Fibroblast of lung (primary cell): ENCODE measurements at regions not wholly inside any gene's neighbourhood (a gene's known extent, or its start where the extent isn't known, plus 50 kb on each side); places are given as distances from the start of the nearest gene placed in this dataset.

Experiments used
- DNase-seq, 2 donors: peaks; one replicate each; pipeline versions ENCODE4 v3.0.0 to v3.0.0-alpha.2; 2010; ENCODE audit warnings: low read depth in 2 of 2
- H2AFZ ChIP-seq: 2 replicates; pipeline ENCODE4 v1.5.1; 2012; ENCODE audit warnings: low read length, control low read depth, inconsistent platforms
- H3K27ac ChIP-seq: 2 replicates; pipeline ENCODE4 v1.5.1; 2011; ENCODE audit warnings: low read length, control low read depth; ENCODE audit not compliant: insufficient read depth
- H3K27me3 ChIP-seq: 2 replicates; pipeline ENCODE4 v1.5.1; 2011; ENCODE audit warnings: mild to moderate bottlenecking, low read length; ENCODE audit not compliant: control insufficient read depth, insufficient read depth
- H3K36me3 ChIP-seq: 2 replicates; pipeline ENCODE4 v1.5.1; 2011; ENCODE audit warnings: low read length; ENCODE audit not compliant: control insufficient read depth, insufficient read depth
- H3K4me1 ChIP-seq: 2 replicates; pipeline ENCODE4 v1.5.1; 2011; ENCODE audit warnings: low read length; ENCODE audit not compliant: control insufficient read depth, insufficient read depth; ENCODE audit errors: extremely low read depth
- H3K4me2 ChIP-seq: 2 replicates; pipeline ENCODE4 v1.5.1; 2011; ENCODE audit warnings: low read length, control low read depth; ENCODE audit not compliant: insufficient read depth; ENCODE audit errors: extremely low read depth
- H3K4me3 ChIP-seq, 4 experiments: fragments of 200-600 bp in 1 of 4; sonication (generic) in 1 of 4; replicated peaks in 1 of 4; 2 replicates each; pipeline ENCODE4 v1.5.1; 2011 to 2016; ENCODE audit warnings: low read length in 4 of 4, low read depth in 3 of 4, mild to moderate bottlenecking in 3 of 4, control low read depth in 2 of 4, inconsistent platforms in 1 of 4, mixed read lengths in 1 of 4; ENCODE audit not compliant: insufficient read depth in 1 of 4; ENCODE audit errors: control extremely low read depth in 1 of 4
- H3K79me2 ChIP-seq: 2 replicates; pipeline ENCODE4 v1.5.1; 2012; ENCODE audit warnings: mild to moderate bottlenecking, low read length, inconsistent platforms; ENCODE audit not compliant: control insufficient read depth, insufficient read depth
- H3K9ac ChIP-seq: 2 replicates; pipeline ENCODE4 v1.5.1; 2011; ENCODE audit warnings: mild to moderate bottlenecking, low read length, control low read depth; ENCODE audit not compliant: insufficient read depth
- H3K9me3 ChIP-seq: 2 replicates; pipeline ENCODE4 v1.5.1; 2012; ENCODE audit warnings: low read depth, low read length; ENCODE audit not compliant: control insufficient read depth, insufficient read depth
- H4K20me1 ChIP-seq: 2 replicates; pipeline ENCODE4 v1.5.1; 2011; ENCODE audit warnings: low read length; ENCODE audit not compliant: control insufficient read depth, insufficient read depth; ENCODE audit errors: extremely low read depth
- CTCF ChIP-seq, 2 donors: IDR thresholded peaks in 1 of 2; conservative IDR thresholded peaks in 1 of 2; 1 replicate in 1 of 2; 2 replicates in 1 of 2; pipeline ENCODE4 v1.5.1; 2011 to 2012; ENCODE audit warnings: low read length in 2 of 2, control low read depth in 1 of 2, inconsistent platforms in 1 of 2, low read depth in 1 of 2, mild to moderate bottlenecking in 1 of 2
- EZH2 ChIP-seq: IDR thresholded peaks from 2 replicates; pipeline ENCODE4 v1.5.1; 2012; ENCODE audit warnings: low read length, control low read depth, mild to moderate bottlenecking; ENCODE audit errors: missing control alignments

GRCh38 chr4:134753390-134753789 lies 551.8 kb upstream of the PABPC4L start:
- DNase-seq: no peak
- Histone ChIP-seq H3K4me2 (no peak overlapping the region), H3K36me3 (no peaks in the 10 kb centered on the region), H3K79me2 (no peaks in the 10 kb centered on the region), H2AFZ (no peak overlapping the region), H3K4me1 (no peaks in the 10 kb centered on the region), H3K9ac (no peak overlapping the region), H3K27ac (no peak overlapping the region), H3K4me3 (no peak overlapping the region), H3K27me3 (no peaks in the 10 kb centered on the region), H3K9me3 (no peaks in the 10 kb centered on the region), H4K20me1 (no peaks in the 10 kb centered on the region)
- TF ChIP-seq EZH2 (no peak), CTCF (conservative IDR thresholded peaks at IDR 0.05 in 1 of 2, IDR thresholded peaks at IDR 0.05 in 1 of 2; ENCODE audit: low read depth in 1 of 2, low read length in 2 of 2) (no peak)

DNA sequence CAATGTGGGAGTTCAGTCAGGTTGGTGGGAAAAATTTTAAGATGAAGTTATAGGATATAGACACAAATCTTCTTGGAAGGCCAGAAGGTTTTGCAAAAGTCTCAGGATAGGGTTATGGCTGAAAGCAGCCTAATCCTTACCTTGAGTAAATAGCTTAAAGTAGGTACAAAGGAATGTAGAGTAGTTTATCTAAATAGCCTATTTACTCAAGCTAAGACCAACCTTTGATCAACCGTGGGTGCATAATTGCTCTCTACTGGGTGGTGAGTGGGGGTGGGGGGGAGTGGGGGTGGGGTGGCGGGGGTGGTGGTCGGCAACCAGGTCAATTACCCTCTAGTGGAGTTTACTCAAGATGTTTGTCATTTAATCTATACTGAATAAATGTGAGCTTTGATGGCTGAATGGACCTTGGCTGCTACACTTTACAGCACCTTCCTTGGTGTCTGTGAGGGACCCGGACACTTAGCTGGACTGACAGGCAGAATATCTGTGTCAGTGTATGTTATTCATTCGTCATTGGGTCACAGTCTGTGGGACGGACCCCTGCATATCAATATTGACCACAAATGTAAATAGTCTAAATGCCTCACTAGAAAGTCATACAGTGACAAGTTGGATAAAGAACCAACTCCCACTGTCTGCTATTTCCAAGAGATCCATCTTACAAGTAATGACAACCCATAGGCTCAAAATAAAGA lies 545.7 kb upstream of the PABPC4L start:
- Histone ChIP-seq H3K4me2 (no peak overlapping the region), H3K27me3 (no peaks in the 10 kb centered on the region), H3K4me3 (no peak overlapping the region), H4K20me1 (no peaks in the 10 kb centered on the region), H3K9me3 (no peaks in the 10 kb centered on the region), H3K4me1 (no peaks in the 10 kb centered on the region), H3K9ac (no peak overlapping the region), H3K36me3 (no peaks in the 10 kb centered on the region), H3K27ac (no peak overlapping the region), H2AFZ (no peak overlapping the region), H3K79me2 (no peaks in the 10 kb centered on the region)
- DNase-seq: peak in 1 of 2 donors; percentile 17
- no peak for TF ChIP-seq CTCF (conservative IDR thresholded peaks at IDR 0.05 in 1 of 2, IDR thresholded peaks at IDR 0.05 in 1 of 2; ENCODE audit: low read depth in 1 of 2, low read length in 2 of 2)
- no peak for TF ChIP-seq EZH2

GRCh38 chr4:134740290-134740689 lies 538.7 kb upstream of the PABPC4L start:
- Histone ChIP-seq H3K27ac (no peak overlapping the region), H3K9me3 (no peaks in the 10 kb centered on the region), H2AFZ (no peak overlapping the region), H3K27me3 (no peaks in the 10 kb centered on the region), H4K20me1 (no peaks in the 10 kb centered on the region), H3K9ac (no peak overlapping the region), H3K79me2 (no peaks in the 10 kb centered on the region), H3K4me1 (no peaks in the 10 kb centered on the region), H3K4me3 (no peak overlapping the region), H3K4me2 (no peak overlapping the region), H3K36me3 (no peaks in the 10 kb centered on the region)
- TF ChIP-seq EZH2: no peak
- no peak for TF ChIP-seq CTCF (conservative IDR thresholded peaks at IDR 0.05 in 1 of 2, IDR thresholded peaks at IDR 0.05 in 1 of 2; ENCODE audit: low read depth in 1 of 2, low read length in 2 of 2)
- DNase-seq: no peak
